ENCODE measurements at regions not wholly inside any gene's neighbourhood (a gene's known extent, or its start where the extent isn't known, plus 50 kb on each side); places are given as distances from the start of the nearest gene placed in this dataset.

- Histone ChIP-seq H3K9ac (ENCODE audit: low read depth in 2 of 2, low read length in 2 of 2) (no peak overlapping the region), H3K4me1 (no peaks in the 10 kb centered on the region), H3K4me3 (no peak overlapping the region), H3K27ac (no peak overlapping the region), H3K9me3 (no peaks in the 10 kb centered on the region), H3K27me3 (no peaks in the 10 kb centered on the region), H3K36me3 (no peaks in the 10 kb centered on the region)
- TF ChIP-seq CTCF (IDR thresholded peaks at IDR 0.05) = peak; percentile 74
- intact Hi-C loops (cut with DNase I) = loop anchor here (10.0 kb wide), 2 partner anchors 580 to 790 kb away; no protein-coding TSS in a partner anchor
- DNase-seq = peak; percentile 59
Observed at GRCh38 chr18:27605107-27605834, 420.2 kb upstream of the CHST9 start.

- H3K27me3 ChIP-seq = no peaks in the 10 kb centered on the region
- no peak overlapping the region for H3K4me3 ChIP-seq
- no peak for DNase-seq
- intact Hi-C loops (cut with DNase I) = loop anchor here (5.0 to 10.0 kb wide), 3 partner anchors 580 to 790 kb away; no protein-coding TSS in a partner anchor
- H3K9me3 ChIP-seq = no peaks in the 10 kb centered on the region
- no peak overlapping the region for H3K9ac ChIP-seq (ENCODE audit: low read depth in 2 of 2, low read length in 2 of 2)
- H3K4me1 ChIP-seq = no peaks in the 10 kb centered on the region
- H3K27ac ChIP-seq = no peak overlapping the region
- no peaks in the 10 kb centered on the region for H3K36me3 ChIP-seq
- TF ChIP-seq CTCF (IDR thresholded peaks at IDR 0.05) = no peak
Observed at GRCh38 chr18:27604583-27604982, 419.5 kb upstream of the CHST9 start.

- no peak for TF ChIP-seq CTCF (IDR thresholded peaks at IDR 0.05)
- H3K4me1 ChIP-seq = no peaks in the 10 kb centered on the region
- no peaks in the 10 kb centered on the region for H3K27me3 ChIP-seq
- intact Hi-C loops (cut with DNase I) = loop anchor here (5.0 to 10.0 kb wide), 3 partner anchors 583 to 787 kb away; no protein-coding TSS in a partner anchor
- H3K36me3 ChIP-seq = no peaks in the 10 kb centered on the region
- no peak overlapping the region for H3K9ac ChIP-seq (ENCODE audit: low read depth in 2 of 2, low read length in 2 of 2)
- H3K27ac ChIP-seq = no peak overlapping the region
- DNase-seq = no peak
- no peak overlapping the region for H3K4me3 ChIP-seq
- H3K9me3 ChIP-seq = no peaks in the 10 kb centered on the region
Observed at GRCh38 chr18:27602092-27602491, 417.0 kb upstream of the CHST9 start.

GRCh38 chr18:27600245-27600644 lies 415.1 kb upstream of the CHST9 start:
- no peaks in the 10 kb centered on the region for H3K36me3 ChIP-seq
- H3K27ac ChIP-seq = no peak overlapping the region
- intact Hi-C loops (cut with DNase I) = loop anchor here (5.0 to 10.0 kb wide), 3 partner anchors 583 to 785 kb away; no protein-coding TSS in a partner anchor
- no peaks in the 10 kb centered on the region for H3K9me3 ChIP-seq
- no peak overlapping the region for H3K9ac ChIP-seq (ENCODE audit: low read depth in 2 of 2, low read length in 2 of 2)
- no peak for DNase-seq
- no peak for TF ChIP-seq CTCF (IDR thresholded peaks at IDR 0.05)
- no peak overlapping the region for H3K4me3 ChIP-seq
- no peaks in the 10 kb centered on the region for H3K27me3 ChIP-seq
- H3K4me1 ChIP-seq = no peaks in the 10 kb centered on the region

- Histone ChIP-seq H3K4me1 (no peaks in the 10 kb centered on the region), H3K9ac (ENCODE audit: low read depth in 2 of 2, low read length in 2 of 2) (no peak overlapping the region), H3K4me3 (no peak overlapping the region), H3K27ac (no peak overlapping the region), H3K9me3 (no peaks in the 10 kb centered on the region), H3K36me3 (no peaks in the 10 kb centered on the region), H3K27me3 (no peaks in the 10 kb centered on the region)
- intact Hi-C loops (cut with DNase I) = loop anchor here (5.0 kb wide), 1 partner anchor 237 kb away; no protein-coding TSS in a partner anchor
- TF ChIP-seq CTCF (IDR thresholded peaks at IDR 0.05) = peak; percentile 76
- DNase-seq = peak; percentile 52
Observed at GRCh38 chr18:27599202-27599829, 414.2 kb upstream of the CHST9 start.
